Stimulated activated naive B cell treated with anti-CD40 and anti-IgM and Interleukin-4, amounts not matched to agents 10 μg/mL and 1 μg/mL and 100 μg/mL, for 72 hours (primary cell): ENCODE measurements at regions not wholly inside any gene's neighbourhood (a gene's known extent, or its start where the extent isn't known, plus 50 kb on each side); places are given as distances from the start of the nearest gene placed in this dataset.

Experiments used
- ATAC-seq, 2 donors: fragments of 150-1000 bp; cut with Tn5 transposase; replicated peaks; 2 replicates each; pipeline ENCODE4 v1.10.0; 2021; ENCODE audit warnings: moderate library complexity in 1 of 2
- DNase-seq: peaks from one replicate; pipeline ENCODE4 v3.0.0; 2021
- H3K27ac Mint-ChIP-seq: one replicate; pipeline ENCODE4 v1.8.0; 2022; ENCODE audit warnings: mild to moderate bottlenecking, mixed read lengths
- H3K27me3 Mint-ChIP-seq, 2 donors: one replicate each; pipeline ENCODE4 v1.8.0; 2022; ENCODE audit warnings: mixed read lengths in 2 of 2
- H3K36me3 Mint-ChIP-seq, 2 donors: one replicate each; pipeline ENCODE4 v1.8.0; 2022; ENCODE audit warnings: mixed read lengths in 2 of 2, mild to moderate bottlenecking in 1 of 2
- H3K4me1 Mint-ChIP-seq, 2 donors: one replicate each; pipeline ENCODE4 v1.8.0; 2022; ENCODE audit warnings: mixed read lengths in 2 of 2, mild to moderate bottlenecking in 1 of 2
- H3K4me3 Mint-ChIP-seq, 2 donors: one replicate each; pipeline ENCODE4 v1.8.0; 2022; ENCODE audit warnings: mild to moderate bottlenecking in 2 of 2, mixed read lengths in 2 of 2, moderate library complexity in 1 of 2
- H3K9me3 Mint-ChIP-seq, 2 donors: one replicate each; pipeline ENCODE4 v1.8.0; 2022; ENCODE audit warnings: mixed read lengths in 2 of 2, mild to moderate bottlenecking in 1 of 2

DNA sequence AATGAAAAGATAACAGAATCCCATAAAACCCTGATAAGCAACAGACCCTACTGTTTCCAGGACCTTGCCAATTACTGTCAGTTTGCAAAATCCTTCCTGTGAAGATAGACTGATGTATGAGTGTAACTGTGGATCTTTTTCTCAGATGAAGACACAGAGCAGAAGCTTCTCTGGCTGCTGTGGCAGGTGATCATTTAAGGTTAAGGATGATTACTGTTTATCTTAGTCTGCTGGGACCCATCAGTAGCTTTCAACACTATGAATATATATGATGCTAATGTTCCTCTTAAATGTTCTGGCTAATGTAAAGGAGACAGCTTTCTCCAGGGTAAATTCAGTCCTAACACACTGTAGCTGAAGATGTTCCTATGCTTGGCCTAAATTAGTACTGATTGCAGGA lies 56.0 kb upstream of the CTTNBP2 start:
- Mint-ChIP-seq H3K36me3 (no peaks in the 10 kb centered on the region), H3K4me3 (no peak overlapping the region), H3K4me1 (no peaks in the 10 kb centered on the region), H3K27me3 (no peaks in the 10 kb centered on the region), H3K9me3 (peaks cover 6 to 9% of the 10 kb centered on the region in 2 donors), H3K27ac (no peak overlapping the region)
- ATAC-seq (no peak), DNase-seq (no peak)

DNA sequence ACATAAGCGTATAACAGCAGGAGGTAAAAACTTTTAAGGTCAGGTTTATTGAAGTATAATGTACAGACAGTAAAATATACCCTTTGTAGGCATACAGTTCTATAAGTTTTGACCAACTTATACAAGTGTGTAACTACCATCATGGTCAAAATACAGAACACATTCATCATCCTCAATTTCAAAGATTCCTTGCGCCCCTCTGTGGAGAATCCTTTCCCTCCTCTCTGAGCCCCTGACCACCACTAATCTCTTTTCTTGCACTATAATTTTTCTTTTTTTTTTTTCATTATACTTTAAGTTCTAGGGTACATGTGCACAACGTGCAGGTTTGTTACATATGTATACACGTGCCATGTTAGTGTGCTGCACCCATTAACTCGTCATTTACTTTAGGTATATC lies 58.1 kb upstream of the CTTNBP2 start:
- no peaks in the 10 kb centered on the region for H3K27me3 Mint-ChIP-seq
- H3K9me3 Mint-ChIP-seq, result peaks cover 5 to 6% of the 10 kb centered on the region in 2 donors
- H3K36me3 Mint-ChIP-seq, result no peaks in the 10 kb centered on the region
- ATAC-seq (no peak), DNase-seq (no peak)
- no peaks in the 10 kb centered on the region for H3K4me1 Mint-ChIP-seq
- H3K27ac Mint-ChIP-seq, result no peak overlapping the region
- H3K4me3 Mint-ChIP-seq, result no peak overlapping the region

DNA sequence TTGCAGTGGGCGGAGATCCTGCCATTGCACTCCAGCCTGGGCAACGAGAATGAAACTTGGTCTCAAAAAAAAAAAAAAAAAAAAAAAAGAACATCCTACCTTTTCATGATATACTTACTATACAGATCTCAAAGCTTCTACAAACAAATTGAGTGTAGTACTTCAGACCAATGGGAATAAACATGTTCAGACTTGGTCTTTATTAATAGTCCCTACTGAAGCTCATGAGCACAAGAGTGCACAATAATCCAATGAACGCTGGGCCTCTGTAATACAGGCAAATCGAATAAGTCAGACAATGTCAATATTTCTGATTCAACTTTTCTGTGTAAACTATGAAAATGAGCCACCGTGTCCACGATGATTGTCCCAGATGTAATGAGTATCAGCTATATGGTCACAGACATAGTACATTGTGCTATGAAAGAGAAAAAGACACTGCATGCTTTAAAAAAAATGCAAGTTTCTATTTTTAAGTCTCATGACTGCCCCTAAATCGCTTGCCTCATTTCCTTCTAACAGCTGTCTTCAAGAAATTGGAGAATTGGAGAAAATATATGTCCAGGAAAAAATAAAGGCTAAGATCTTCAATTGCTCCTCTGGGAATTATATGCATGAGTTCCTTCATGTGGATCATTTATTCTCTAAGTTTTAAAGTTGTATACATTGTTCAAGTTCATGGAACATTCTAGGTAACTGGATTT lies 64.0 kb upstream of the CTTNBP2 start:
- DNase-seq (no peak), ATAC-seq (no peak)
- no peaks in the 10 kb centered on the region for H3K36me3 Mint-ChIP-seq
- H3K27ac Mint-ChIP-seq, result no peak overlapping the region
- no peaks in the 10 kb centered on the region for H3K27me3 Mint-ChIP-seq
- no peak overlapping the region for H3K4me3 Mint-ChIP-seq
- H3K4me1 Mint-ChIP-seq, result no peaks in the 10 kb centered on the region
- peaks cover 6 to 8% of the 10 kb centered on the region in 2 donors for H3K9me3 Mint-ChIP-seq

DNA sequence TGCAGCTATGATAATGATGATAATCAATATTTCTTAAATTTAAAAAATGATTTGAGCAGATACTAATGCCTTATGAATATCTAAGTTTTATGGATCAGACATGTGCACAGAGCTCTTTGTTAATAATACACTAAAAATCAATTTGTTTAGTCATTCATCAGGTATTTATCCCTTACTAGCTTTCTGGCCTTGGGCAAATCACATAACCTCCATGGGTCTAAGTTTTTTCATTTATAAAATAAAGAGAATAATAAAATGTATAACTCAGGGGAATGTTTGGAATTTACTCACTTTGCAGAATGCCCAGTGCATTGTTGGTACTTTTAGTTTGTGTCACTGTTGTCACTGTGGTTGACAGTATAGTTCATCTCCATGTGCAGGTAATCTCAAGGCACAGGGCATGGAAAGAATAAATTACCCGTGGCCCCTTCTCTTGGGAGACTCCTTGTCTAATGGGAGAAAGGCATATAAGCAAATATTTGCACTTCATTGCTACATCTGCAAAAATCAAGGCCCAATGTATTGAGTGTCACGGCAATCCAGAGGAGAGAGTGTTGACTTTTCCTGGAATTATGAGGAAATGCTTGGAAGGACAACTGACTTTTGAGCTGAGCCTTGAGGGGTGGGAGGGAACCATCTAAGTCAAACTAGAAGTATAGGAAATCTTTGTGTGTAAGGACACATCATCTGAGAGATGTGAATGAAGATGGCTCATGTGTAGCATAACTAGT lies 64.7 kb upstream of the CTTNBP2 start:
- ATAC-seq (no peak), DNase-seq (no peak)
- Mint-ChIP-seq H3K27ac (no peak overlapping the region), H3K4me3 (no peak overlapping the region), H3K4me1 (no peaks in the 10 kb centered on the region), H3K9me3 (peaks cover 6 to 7% of the 10 kb centered on the region in 2 donors), H3K27me3 (no peaks in the 10 kb centered on the region), H3K36me3 (no peaks in the 10 kb centered on the region)

DNA sequence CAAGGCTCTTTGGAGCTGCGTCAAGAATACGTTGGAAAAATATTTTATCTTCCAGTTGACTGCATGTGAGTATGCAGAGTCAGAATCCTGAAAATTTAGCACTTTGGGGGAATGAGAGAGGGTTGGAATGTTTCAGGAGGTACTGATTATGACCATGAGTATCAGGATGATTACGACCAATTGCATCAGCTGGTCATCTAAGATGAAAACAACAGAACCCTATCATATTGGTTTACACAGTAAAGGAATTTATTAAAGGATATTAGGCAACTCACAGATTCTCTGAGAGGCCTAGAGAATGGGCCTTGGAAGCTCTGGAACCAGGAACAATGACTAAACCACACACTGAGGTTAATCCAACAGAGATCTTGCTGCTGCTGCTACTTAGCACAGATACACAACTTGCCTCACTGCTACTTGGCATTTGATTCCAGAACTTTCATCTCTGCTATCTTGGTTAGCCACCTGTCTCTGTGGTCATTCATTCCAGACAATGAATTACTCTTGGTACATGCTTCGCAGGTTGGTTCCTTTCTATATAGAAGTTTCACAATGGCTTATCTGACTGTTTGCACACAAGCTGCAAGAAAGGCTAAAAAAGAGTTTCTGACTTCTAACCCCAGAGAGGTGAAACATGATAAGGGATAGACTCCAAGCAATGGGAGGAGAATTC lies 68.0 kb upstream of the CTTNBP2 start:
- H3K4me3 Mint-ChIP-seq, result no peak overlapping the region

DNA sequence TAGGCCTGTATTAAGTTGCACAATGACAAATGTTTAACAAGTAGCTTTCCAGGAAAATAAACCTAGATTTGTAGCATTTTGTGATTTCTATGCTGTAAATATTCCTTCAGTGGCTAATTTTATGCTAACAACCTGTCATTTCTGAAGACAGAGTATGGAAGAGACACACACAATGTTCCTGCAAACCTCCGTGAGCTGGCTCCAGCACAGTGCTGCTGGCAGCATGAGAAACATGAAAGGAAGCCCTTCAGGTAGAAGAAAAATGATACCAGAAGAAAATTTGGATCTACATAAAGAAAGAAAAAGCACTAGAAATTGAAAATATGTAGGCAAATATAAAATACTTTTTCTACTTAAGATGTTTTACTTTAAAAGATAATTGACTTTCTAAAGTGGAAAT lies 69.5 kb upstream of the CTTNBP2 start:
- no peak for DNase-seq
- no peaks in the 10 kb centered on the region for H3K36me3 Mint-ChIP-seq
- no peaks in the 10 kb centered on the region for H3K27me3 Mint-ChIP-seq
- peaks cover 0 to 3% of the 10 kb centered on the region in 2 donors for H3K9me3 Mint-ChIP-seq
- ATAC-seq, result no peak
- H3K4me1 Mint-ChIP-seq, result no peaks in the 10 kb centered on the region
- H3K4me3 Mint-ChIP-seq, result no peak overlapping the region
- no peak overlapping the region for H3K27ac Mint-ChIP-seq

More for the DNA sequence above, 68.0 kb upstream of the CTTNBP2 start:
- no peak for ATAC-seq
- Mint-ChIP-seq H3K9me3 (peaks cover 0 to 3% of the 10 kb centered on the region in 2 donors), H3K27ac (no peak overlapping the region), H3K36me3 (no peaks in the 10 kb centered on the region), H3K27me3 (no peaks in the 10 kb centered on the region), H3K4me1 (no peaks in the 10 kb centered on the region)
- no peak for DNase-seq

DNA sequence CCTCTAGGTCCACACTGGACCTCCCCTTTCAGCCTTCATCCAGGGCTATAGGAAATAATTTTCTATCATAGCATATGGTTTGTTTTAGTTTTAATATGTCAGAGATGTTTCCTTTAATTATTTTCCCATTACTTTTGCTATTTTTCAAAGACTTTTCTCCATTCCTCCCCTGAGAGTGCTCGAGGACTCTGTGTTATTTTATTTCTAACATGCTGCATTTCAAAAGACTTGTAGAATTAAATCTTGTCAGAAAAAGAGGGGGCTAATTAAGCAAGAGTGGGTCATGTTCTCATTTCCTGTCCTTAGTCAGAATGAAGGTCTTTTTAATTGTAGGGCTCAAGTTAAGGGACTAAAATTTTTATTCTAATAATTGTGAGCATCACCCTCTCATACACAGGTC lies 71.6 kb upstream of the CTTNBP2 start:
- peaks cover 0 to 3% of the 10 kb centered on the region in 2 donors for H3K9me3 Mint-ChIP-seq
- DNase-seq (no peak), ATAC-seq (no peak)
- no peaks in the 10 kb centered on the region for H3K27me3 Mint-ChIP-seq
- H3K27ac Mint-ChIP-seq, result no peak overlapping the region
- no peaks in the 10 kb centered on the region for H3K36me3 Mint-ChIP-seq
- no peaks in the 10 kb centered on the region for H3K4me1 Mint-ChIP-seq
- H3K4me3 Mint-ChIP-seq, result no peak overlapping the region

DNA sequence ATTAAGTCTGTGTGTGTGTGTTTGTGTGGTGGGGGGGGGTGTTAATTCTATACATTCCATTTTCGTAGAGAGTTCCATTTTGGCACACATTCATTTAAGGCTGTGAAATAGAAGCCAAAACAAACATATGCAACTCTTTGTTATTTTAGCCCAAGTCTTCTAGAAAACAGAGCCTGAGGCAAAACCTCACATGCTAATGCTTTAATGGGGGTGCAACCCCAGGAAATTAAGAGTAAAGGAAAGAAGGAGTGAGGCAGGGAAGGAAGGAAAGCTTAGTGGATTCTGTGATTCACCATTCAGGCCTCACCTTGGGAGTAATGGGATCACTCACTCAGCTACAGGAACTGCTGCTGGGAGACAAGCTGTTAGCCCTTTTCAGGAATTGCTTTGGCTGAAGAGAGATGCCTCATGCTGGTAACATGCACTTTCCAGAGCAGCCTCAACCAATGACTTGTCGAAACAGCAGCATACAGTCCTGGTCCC lies 73.0 kb upstream of the CTTNBP2 start:
- ATAC-seq (no peak), DNase-seq (no peak)
- H3K36me3 Mint-ChIP-seq, result no peaks in the 10 kb centered on the region
- H3K9me3 Mint-ChIP-seq, result peaks cover 0 to 2% of the 10 kb centered on the region in 2 donors
- H3K27ac Mint-ChIP-seq, result no peak overlapping the region
- H3K4me1 Mint-ChIP-seq, result no peaks in the 10 kb centered on the region
- H3K27me3 Mint-ChIP-seq, result no peaks in the 10 kb centered on the region
- H3K4me3 Mint-ChIP-seq, result no peak overlapping the region

DNA sequence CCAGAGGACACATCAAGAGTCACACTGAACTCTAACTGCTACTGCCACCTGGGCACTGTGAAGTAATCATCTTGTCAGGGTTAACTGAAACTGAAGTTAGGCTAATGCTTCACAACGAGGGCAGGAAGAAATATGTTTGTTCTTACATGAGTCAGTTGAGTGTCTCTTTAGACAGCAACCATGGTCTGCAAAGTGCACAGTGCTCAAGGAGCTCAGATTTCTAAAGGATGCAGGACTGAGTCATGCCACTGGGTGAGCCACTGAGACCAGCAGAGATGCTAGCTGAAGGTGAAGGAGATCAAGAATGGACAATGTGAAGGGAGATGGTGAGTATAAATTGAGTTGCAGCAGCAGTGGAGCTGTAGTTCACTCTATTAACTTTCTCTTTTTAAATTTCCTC lies 76.0 kb upstream of the CTTNBP2 start:
- peak; percentile 36 to 45 for ATAC-seq
- H3K4me3 Mint-ChIP-seq, result no peak overlapping the region
- no peaks in the 10 kb centered on the region for H3K27me3 Mint-ChIP-seq
- H3K9me3 Mint-ChIP-seq, result peaks cover 0 to 1% of the 10 kb centered on the region in 2 donors
- no peak overlapping the region for H3K27ac Mint-ChIP-seq
- no peaks in the 10 kb centered on the region for H3K4me1 Mint-ChIP-seq
- DNase-seq, result no peak
- no peaks in the 10 kb centered on the region for H3K36me3 Mint-ChIP-seq

DNA sequence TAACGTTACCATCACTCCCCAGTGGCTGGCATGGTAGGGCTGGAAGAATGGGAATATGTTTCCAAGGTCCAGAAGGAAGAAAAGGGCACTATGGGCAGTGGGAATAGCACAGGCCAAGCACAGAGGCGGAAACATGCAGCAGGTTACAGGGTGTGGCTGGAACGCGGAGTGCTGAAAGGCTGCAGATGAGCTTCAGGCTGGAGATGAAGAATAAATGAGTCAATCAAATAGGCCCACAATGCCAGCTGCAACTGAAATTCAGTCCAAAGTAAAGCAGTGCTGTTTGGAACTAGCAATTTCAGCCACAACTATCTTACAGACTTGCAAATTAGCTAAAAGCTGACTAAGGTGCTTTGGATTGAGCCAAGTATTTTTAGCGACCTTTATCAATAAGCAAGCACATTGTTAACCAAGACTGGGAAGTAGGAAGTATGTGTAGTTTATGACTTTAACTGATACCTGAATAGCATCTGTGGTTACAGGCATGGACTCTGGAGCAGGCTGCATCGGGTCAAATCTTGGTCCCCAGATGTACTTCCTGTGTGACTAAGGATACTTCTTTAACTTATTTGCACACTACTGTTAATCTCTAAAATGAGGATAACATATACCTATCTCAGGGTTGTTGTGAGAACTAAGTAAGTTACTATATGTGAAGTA lies 77.5 kb upstream of the CTTNBP2 start:
- DNase-seq (no peak), ATAC-seq (no peak)
- Mint-ChIP-seq H3K36me3 (no peaks in the 10 kb centered on the region), H3K4me1 (no peaks in the 10 kb centered on the region), H3K4me3 (no peak overlapping the region), H3K27ac (no peak overlapping the region), H3K9me3 (peaks cover 0 to 1% of the 10 kb centered on the region in 2 donors), H3K27me3 (no peaks in the 10 kb centered on the region)

DNA sequence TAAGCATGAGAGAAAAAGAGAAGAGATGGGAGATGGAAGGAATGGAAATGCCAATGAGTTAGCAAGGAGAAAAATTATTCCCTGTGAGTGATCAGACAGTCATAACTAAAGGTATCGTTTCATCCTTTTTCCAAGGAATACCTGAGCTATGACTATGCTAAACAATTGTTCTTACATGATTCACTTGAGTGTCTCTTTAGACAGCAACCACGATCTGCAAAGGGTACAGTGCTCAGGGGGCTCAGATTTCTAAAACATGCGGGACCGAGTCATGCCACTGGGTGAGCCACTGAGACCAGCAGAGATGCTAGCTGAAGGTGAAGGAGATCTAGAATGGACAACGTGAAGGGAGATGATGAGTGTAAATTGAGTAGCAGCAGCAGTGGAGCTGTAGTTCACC lies 78.0 kb upstream of the CTTNBP2 start:
- no peaks in the 10 kb centered on the region for H3K27me3 Mint-ChIP-seq
- H3K36me3 Mint-ChIP-seq, result no peaks in the 10 kb centered on the region
- DNase-seq, result no peak
- ATAC-seq, result no peak
- H3K9me3 Mint-ChIP-seq, result peaks cover 0 to 1% of the 10 kb centered on the region in 2 donors
- no peak overlapping the region for H3K4me3 Mint-ChIP-seq
- H3K27ac Mint-ChIP-seq, result no peak overlapping the region
- H3K4me1 Mint-ChIP-seq, result no peaks in the 10 kb centered on the region

DNA sequence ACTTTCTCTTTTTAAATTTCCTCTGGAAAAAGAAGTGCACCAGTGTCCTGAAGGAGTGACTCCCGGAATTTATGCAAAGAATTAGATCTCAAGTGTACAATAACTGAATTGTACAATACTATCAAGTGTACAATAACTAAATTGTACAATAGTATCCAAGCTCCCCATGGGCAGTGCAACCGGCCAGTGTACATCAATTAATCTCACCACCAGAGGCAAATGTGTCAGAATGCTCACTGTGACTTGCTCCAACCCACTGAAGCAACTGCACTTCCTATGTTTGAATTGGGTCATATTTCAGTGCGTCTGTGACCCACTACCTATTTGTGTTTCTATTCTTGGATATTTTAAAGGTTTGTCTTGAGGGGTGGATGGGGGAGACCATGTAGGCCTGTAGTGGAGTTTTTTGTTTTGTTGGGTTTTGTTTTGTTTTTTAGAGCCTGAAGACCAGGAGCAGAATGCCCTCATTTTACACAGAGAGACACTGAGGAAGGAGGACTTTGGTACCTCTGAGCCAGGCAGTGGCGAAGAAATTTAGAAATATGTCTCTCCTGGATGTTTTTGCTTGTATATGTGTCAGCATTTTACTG lies 78.5 kb upstream of the CTTNBP2 start:
- Mint-ChIP-seq H3K9me3 (peaks cover 0 to 1% of the 10 kb centered on the region in 2 donors), H3K27ac (no peak overlapping the region), H3K36me3 (no peaks in the 10 kb centered on the region), H3K4me1 (no peaks in the 10 kb centered on the region), H3K4me3 (no peak overlapping the region), H3K27me3 (no peaks in the 10 kb centered on the region)
- no peak for DNase-seq
- no peak for ATAC-seq

DNA sequence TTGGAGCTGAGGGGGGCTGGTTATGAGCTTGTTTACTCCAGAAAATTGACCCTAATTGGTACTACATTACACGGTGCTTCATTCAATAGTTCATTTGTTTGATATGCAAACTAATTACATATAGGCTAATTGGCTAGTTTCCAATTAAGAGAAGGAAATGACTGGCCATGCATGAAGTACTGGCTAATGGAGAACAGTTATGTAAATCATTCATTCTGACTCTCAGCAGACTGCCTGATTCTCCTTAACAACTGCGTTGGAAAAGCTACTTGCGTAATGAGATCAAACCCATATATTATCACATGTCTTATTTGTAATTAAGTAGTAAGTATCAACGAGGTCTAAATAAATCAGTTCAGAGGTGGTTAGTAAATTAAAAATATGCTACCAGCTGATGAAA lies 81.8 kb upstream of the CTTNBP2 start:
- H3K4me1 Mint-ChIP-seq, result no peaks in the 10 kb centered on the region
- no peak overlapping the region for H3K4me3 Mint-ChIP-seq
- H3K36me3 Mint-ChIP-seq, result no peaks in the 10 kb centered on the region
- ATAC-seq, result no peak
- no peak overlapping the region for H3K27ac Mint-ChIP-seq
- peaks cover 0 to 1% of the 10 kb centered on the region in 2 donors for H3K9me3 Mint-ChIP-seq
- no peaks in the 10 kb centered on the region for H3K27me3 Mint-ChIP-seq
- no peak for DNase-seq

DNA sequence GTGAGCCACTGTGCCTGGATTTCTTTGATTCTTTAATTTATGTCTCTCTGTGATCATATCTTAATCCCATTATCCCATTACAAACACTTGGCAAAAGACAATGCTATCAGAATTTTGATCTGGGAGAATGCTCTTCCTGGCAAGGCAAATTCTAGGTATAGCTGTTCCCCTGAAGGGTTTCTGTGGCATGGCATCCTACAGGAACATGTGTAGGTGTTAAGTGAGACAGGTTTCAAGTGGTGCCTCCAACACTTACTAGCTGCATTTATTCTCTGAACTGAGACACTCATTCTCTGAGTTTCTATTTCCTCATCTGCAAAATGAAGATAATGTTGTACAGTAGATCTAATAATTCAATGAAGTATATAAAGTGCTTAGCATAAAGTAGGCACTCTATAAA lies 87.1 kb upstream of the CTTNBP2 start:
- H3K4me1 Mint-ChIP-seq, result no peaks in the 10 kb centered on the region
- no peak for DNase-seq
- no peak for ATAC-seq
- no peak overlapping the region for H3K27ac Mint-ChIP-seq
- H3K9me3 Mint-ChIP-seq, result no peaks in the 10 kb centered on the region
- H3K4me3 Mint-ChIP-seq, result no peak overlapping the region
- no peaks in the 10 kb centered on the region for H3K36me3 Mint-ChIP-seq
- H3K27me3 Mint-ChIP-seq, result peaks cover 0 to 6% of the 10 kb centered on the region in 2 donors
